Activated naive CD8-positive, alpha-beta T cell treated with anti-CD3 and anti-CD28 coated beads for 36 hours (primary cell): ENCODE measurements at regions not wholly inside any gene's neighbourhood (a gene's known extent, or its start where the extent isn't known, plus 50 kb on each side); places are given as distances from the start of the nearest gene placed in this dataset.

Experiments used
- DNase-seq: peaks from one replicate; pipeline ENCODE4 v3.0.0; 2021
- H3K27ac Mint-ChIP-seq: one replicate; pipeline ENCODE4 v1.8.0; 2022; ENCODE audit warnings: mild to moderate bottlenecking, moderate library complexity, mixed read lengths
- H3K27me3 Mint-ChIP-seq: one replicate; pipeline ENCODE4 v1.8.0; 2022; ENCODE audit warnings: mild to moderate bottlenecking, mixed read lengths
- H3K36me3 Mint-ChIP-seq: one replicate; pipeline ENCODE4 v1.8.0; 2021; ENCODE audit warnings: mild to moderate bottlenecking, mixed read lengths
- H3K4me1 Mint-ChIP-seq: one replicate; pipeline ENCODE4 v1.8.0; 2021; ENCODE audit warnings: mixed read lengths
- H3K4me3 Mint-ChIP-seq: one replicate; pipeline ENCODE4 v1.8.0; 2022; ENCODE audit warnings: mild to moderate bottlenecking, moderate library complexity, mixed read lengths
- H3K9me3 Mint-ChIP-seq: one replicate; pipeline ENCODE4 v1.8.0; 2022; ENCODE audit warnings: mixed read lengths

DNA sequence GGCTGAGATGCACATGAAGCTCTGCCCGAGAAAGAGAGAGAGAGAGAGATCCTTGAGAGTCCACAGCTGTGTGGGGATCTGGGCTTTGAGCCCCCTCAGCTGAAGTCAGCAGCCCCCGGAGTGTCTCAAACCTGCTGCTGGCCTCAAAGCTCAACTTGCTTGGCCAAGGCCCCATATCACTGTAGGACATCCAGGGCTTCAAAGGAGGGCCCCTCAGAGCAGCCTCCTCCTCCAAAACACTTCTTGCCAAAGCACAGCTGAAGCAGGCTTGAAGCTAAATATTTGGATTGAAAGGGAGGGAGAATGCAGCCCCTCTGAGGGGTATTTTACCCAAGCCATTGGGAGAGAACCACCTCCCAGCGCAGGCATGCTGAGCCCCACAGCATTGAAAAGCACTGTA lies 357.6 kb downstream of the OSR1 start:
- H3K4me1 Mint-ChIP-seq, result no peaks in the 10 kb centered on the region
- no peak overlapping the region for H3K4me3 Mint-ChIP-seq
- no peaks in the 10 kb centered on the region for H3K9me3 Mint-ChIP-seq
- H3K27ac Mint-ChIP-seq, result no peak overlapping the region
- H3K27me3 Mint-ChIP-seq, result no peaks in the 10 kb centered on the region
- no peak for DNase-seq
- no peaks in the 10 kb centered on the region for H3K36me3 Mint-ChIP-seq

DNA sequence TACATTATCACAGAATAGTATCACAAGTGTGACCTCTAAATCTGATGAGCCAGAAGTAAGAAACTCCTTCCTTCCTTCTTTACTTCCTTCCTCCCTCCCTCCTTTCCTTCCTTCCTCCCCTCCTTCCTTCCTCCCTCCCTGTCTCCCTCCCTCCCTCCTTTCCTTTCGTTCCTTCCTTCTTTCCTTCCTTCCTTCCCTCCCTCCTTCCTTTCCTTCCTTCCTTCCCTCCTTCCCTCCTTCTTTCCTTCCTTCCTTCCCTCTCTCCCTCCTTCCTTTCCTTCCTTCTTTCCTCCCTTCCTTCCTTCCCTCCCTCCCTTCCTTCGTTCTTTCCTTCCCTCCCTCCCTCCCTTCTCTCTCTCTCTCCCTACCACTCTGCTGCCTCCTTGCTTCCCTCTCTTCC lies 359.2 kb downstream of the OSR1 start:
- H3K36me3 Mint-ChIP-seq, result no peaks in the 10 kb centered on the region
- no peaks in the 10 kb centered on the region for H3K27me3 Mint-ChIP-seq
- no peaks in the 10 kb centered on the region for H3K9me3 Mint-ChIP-seq
- DNase-seq, result no peak
- no peak overlapping the region for H3K4me3 Mint-ChIP-seq
- H3K4me1 Mint-ChIP-seq, result no peaks in the 10 kb centered on the region
- H3K27ac Mint-ChIP-seq, result no peak overlapping the region

DNA sequence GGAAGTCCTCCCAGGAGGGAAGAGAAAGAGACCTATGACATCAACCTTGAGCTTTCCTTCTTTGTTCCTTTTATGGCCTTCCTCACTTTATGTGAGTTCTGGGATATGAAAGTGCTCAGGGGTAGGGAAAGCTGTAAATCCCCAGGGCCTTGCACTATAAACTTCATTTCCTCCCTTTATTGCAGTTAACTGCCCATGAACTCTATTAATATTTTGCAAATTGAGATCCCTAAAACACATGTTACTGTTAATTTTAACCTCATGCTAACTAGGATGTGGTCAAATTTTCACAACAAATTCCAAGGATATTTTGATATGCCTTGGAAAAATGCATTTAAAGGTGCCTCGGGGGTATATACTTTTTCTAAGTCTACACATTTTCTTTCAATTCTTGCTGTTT lies 359.9 kb downstream of the OSR1 start:
- no peaks in the 10 kb centered on the region for H3K36me3 Mint-ChIP-seq
- no peaks in the 10 kb centered on the region for H3K9me3 Mint-ChIP-seq
- H3K4me3 Mint-ChIP-seq, result no peak overlapping the region
- DNase-seq, result no peak
- H3K27me3 Mint-ChIP-seq, result no peaks in the 10 kb centered on the region
- no peaks in the 10 kb centered on the region for H3K4me1 Mint-ChIP-seq
- no peak overlapping the region for H3K27ac Mint-ChIP-seq

DNA sequence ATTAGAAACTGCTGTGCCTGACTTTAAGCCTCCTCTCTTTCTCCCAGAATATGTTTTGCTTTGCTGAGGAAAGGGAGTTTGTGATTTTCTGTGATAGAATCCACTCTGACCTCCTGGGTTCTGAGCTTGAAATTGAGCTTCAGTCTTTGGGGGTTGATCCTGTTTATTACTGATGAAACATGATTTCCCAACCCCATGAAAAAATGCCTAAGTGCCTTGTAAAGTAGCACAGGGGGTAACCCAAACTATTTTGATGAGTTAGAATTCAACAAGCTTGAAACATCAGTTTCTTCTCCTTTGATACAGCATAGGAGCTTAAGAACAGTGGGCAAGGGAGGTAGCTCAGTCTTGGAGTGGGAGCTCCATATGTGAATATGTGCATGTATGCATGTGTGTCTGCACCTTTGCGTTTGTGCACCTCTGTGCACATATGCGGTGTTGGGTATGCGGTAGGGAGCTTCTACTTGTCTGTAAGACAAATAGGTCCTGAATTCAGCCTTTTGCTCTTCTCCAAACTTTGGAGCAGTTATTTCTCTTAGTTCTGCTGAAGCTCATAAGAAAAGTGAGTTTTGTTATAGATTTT lies 364.6 kb downstream of the OSR1 start:
- no peaks in the 10 kb centered on the region for H3K27me3 Mint-ChIP-seq
- no peak for DNase-seq
- H3K4me1 Mint-ChIP-seq, result no peaks in the 10 kb centered on the region
- no peak overlapping the region for H3K4me3 Mint-ChIP-seq
- H3K36me3 Mint-ChIP-seq, result no peaks in the 10 kb centered on the region
- H3K9me3 Mint-ChIP-seq, result no peaks in the 10 kb centered on the region
- H3K27ac Mint-ChIP-seq, result no peak overlapping the region

DNA sequence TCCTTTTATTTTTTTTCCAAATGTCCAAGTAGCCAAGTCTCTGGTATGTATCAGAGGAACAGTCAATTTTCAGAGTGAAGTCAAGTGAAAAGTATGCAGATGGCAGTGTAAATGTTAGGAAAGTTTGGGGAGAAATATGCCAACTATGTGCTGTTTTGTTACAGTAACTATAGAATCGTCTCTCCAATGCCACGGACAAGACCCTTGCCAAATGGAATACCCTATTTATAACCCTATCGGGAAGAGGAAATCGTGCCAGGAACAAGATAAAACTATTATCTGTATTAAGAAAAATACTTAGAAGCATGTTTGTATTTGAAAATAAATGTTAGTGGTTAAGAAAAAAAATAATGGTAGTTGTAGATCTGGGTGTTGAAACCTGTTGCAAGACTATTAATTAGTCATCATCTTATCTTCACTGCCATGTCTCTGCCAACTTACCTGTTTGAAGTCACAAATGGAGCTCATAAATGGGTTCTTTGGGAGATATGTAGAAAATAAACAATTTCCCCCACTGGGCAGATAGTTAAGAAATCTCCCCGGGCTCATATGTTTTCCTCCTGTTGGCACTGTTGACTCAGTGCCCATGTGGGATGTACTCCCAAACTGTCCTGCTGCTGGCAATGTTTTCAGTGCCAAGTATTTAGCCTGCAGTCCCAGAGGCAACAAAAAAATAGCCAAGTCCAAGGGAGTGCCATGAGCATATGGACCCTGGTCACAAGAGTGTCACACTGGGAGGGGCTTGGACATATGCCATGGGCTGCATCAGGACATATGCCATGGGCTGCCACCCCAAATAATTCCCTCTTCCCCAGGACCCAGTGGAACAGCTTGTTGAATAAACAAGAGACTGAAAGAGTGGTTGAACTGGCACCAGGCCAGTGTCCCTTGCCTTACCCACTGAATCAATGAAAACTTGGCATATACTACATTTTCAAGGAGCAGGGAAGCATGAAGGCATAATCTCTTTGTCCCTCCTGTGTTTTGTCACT lies 366.9 kb downstream of the OSR1 start:
- Mint-ChIP-seq H3K27ac (no peak overlapping the region), H3K4me3 (no peak overlapping the region), H3K9me3 (no peaks in the 10 kb centered on the region), H3K27me3 (no peaks in the 10 kb centered on the region), H3K4me1 (no peaks in the 10 kb centered on the region), H3K36me3 (no peaks in the 10 kb centered on the region)
- no peak for DNase-seq

DNA sequence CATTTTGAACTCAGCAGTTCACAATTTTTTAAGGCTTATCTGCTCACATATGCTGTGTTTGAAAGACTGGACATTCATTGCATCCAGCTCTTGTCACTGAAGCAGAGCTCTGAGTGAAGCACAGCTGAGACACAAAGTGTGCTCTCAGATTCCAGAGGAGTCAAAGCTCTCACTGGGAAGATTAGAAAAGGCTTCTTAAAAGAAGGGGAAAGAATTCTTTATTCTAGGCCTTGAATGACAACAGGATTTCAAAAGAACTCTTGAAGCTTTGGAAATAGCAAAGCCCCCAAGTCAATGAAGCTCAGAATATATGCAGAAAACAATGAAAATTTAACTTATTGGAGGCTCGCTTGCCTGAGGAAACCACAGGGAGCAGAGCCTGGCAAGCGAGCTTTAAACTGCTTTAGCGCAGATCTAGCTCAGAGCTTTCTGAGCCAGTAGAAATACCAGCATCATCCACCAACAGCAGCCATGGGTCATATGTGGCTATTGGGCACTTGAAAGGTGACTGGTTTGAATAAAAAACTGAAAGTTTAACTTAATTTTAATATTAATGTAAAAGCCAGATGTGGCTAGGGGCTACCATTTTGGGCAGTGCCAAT lies 369.7 kb downstream of the OSR1 start:
- no peaks in the 10 kb centered on the region for H3K36me3 Mint-ChIP-seq
- no peak overlapping the region for H3K4me3 Mint-ChIP-seq
- H3K27me3 Mint-ChIP-seq, result no peaks in the 10 kb centered on the region
- H3K4me1 Mint-ChIP-seq, result no peaks in the 10 kb centered on the region
- H3K27ac Mint-ChIP-seq, result no peak overlapping the region
- no peak for DNase-seq
- no peaks in the 10 kb centered on the region for H3K9me3 Mint-ChIP-seq

DNA sequence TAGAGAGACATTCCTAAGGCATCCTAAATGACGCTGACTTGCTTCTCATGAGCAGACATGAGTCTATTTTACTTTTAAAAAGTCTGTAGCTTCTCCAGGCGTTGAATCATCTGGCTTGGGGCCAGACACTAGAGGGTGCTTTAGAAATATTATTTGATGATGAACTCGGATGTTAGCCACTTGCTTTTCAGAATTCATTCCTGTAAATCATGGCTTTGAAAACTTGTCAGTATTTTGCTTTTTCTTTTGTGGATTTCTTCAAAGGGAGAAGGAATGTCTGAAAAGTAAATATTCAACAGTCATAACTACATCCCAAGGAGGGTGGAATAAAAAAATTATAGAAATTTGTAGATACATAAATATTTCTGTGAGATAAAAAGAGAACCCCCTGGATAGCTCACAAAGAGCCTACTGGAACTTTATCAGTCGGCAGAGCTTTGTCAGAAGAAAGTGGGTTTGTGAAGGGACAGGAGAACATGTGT lies 370.8 kb downstream of the OSR1 start:
- Mint-ChIP-seq H3K4me3 (no peak overlapping the region), H3K4me1 (no peaks in the 10 kb centered on the region), H3K36me3 (no peaks in the 10 kb centered on the region), H3K27ac (no peak overlapping the region), H3K9me3 (no peaks in the 10 kb centered on the region), H3K27me3 (no peaks in the 10 kb centered on the region)
- DNase-seq, result no peak

DNA sequence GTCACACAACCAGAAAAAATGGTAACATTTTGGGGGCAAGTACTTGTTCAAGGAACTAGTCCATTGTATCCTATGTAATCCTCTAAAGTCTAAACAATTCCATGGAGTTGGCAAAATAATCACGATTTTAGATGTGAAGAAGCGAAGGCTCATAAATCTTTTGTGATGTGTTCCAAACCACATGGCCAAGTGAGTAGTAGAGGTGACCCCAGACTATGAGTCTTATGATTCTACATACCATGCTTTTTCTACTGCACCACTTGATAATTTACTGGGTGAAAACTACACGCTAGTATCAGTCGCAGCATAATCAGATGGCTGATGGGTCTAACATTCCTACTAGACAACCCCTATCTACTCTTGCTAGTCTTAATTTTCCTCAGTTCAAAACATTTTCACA lies 371.4 kb downstream of the OSR1 start:
- H3K27me3 Mint-ChIP-seq, result no peaks in the 10 kb centered on the region
- no peak overlapping the region for H3K27ac Mint-ChIP-seq
- no peak for DNase-seq
- no peak overlapping the region for H3K4me3 Mint-ChIP-seq
- H3K4me1 Mint-ChIP-seq, result no peaks in the 10 kb centered on the region
- H3K36me3 Mint-ChIP-seq, result no peaks in the 10 kb centered on the region
- no peaks in the 10 kb centered on the region for H3K9me3 Mint-ChIP-seq

DNA sequence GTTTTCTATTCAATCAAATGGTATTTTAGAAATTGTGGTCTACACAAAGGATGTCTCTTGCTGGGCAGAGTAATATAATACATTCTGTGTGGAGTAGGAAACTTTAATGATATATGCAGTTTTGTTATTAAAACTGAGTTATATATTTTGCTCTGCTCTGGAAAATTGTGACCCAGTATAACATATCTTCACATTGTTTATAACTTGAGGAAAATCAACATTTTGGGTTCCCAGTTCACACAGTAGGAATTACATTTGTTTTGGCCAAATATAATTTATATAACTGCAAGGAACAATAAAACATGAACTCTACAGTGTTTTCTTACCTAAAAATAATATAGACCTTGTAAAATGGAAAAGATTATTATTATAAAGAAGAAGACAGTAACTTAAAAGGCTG lies 372.4 kb downstream of the OSR1 start:
- H3K4me3 Mint-ChIP-seq, result no peak overlapping the region
- no peaks in the 10 kb centered on the region for H3K36me3 Mint-ChIP-seq

DNA sequence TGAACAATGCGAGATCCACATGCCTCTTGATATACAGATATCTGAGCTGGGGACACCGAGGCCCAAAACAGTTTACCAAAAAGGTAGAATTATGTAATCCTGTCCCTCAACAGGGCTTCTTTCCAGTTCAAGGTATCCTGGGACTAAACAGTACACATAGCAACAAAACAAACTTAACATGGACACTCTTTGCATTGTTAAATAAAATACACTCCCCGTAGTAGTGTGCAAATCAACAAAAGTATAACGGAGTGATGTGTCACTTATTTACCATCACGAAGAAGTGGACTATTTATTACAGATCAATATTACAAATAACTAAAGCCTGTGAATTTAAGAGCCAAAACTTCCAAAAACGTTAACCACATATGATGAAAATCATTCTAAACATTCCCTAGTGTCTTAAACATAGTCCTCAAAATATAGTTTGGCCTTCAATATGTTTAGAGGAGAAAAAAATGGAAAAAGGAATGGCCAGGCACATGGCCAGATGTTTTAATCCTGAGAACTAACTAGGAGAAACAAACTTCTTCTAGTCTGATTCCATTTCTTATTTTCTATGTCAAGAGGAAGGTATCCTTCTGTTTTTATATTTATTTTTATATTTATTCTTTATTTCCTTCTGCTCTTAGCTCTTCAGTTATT lies 377.5 kb downstream of the OSR1 start:
- H3K4me3 Mint-ChIP-seq, result no peak overlapping the region
- H3K27me3 Mint-ChIP-seq, result no peaks in the 10 kb centered on the region
- no peak for DNase-seq
- no peaks in the 10 kb centered on the region for H3K36me3 Mint-ChIP-seq
- no peak overlapping the region for H3K27ac Mint-ChIP-seq
- no peaks in the 10 kb centered on the region for H3K9me3 Mint-ChIP-seq
- no peaks in the 10 kb centered on the region for H3K4me1 Mint-ChIP-seq

More for the DNA sequence above, 372.4 kb downstream of the OSR1 start:
- no peaks in the 10 kb centered on the region for H3K9me3 Mint-ChIP-seq
- H3K27me3 Mint-ChIP-seq, result no peaks in the 10 kb centered on the region
- H3K27ac Mint-ChIP-seq, result no peak overlapping the region
- DNase-seq, result no peak
- H3K4me1 Mint-ChIP-seq, result no peaks in the 10 kb centered on the region

DNA sequence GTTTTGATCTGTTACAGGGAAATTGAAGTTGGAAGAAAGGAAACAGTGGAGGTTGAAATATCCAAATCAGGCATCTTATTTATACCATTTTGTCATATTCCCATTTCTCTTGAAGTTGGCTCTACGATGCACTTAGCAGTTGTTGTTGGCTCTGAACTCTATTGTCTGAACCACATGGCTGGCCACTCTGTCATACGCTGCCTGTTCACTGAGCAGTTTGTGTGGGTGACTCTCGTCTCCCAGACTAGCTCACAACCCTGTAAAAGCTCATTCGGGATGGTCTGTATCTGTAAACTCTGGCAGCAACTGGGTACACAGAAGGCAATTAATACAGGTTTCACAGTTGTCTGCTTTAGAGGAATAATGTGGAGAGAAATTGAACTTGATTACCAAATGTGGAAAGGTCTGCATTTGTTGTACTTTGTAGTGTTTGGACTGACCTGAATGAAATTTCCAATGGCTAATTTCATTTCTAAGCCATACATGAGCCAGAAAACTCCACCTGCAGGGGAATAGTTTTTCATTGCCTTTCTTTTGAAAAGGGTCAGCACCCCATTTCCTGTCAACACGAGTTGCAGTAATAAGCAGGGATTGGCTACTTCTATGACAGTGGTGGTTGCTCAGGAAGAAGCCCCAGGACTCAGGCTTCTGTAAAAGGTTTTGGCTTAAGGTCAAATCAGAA lies 378.2 kb downstream of the OSR1 start:
- Mint-ChIP-seq H3K4me3 (no peak overlapping the region), H3K9me3 (no peaks in the 10 kb centered on the region), H3K27ac (no peak overlapping the region), H3K36me3 (no peaks in the 10 kb centered on the region), H3K4me1 (no peaks in the 10 kb centered on the region), H3K27me3 (no peaks in the 10 kb centered on the region)
- DNase-seq, result no peak

DNA sequence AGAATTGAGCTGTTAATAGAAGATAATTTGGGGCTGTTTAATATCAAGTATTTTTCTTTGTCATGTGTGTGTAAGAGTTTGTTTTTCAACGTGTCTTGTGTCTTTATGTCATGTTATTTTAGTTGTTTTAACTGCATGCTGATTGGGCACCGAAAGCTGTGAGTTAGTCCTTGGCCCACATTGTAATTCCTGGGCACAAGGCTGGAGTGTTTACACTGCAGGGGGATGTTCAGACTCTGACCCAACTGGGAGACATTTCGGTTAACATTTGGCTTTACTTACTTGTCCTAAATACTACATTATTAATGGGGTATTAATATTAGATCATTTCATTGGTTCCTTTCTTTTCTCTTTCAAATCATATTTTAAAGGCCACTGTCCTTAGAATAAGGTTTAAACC lies 381.0 kb downstream of the OSR1 start:
- Mint-ChIP-seq H3K4me1 (no peaks in the 10 kb centered on the region), H3K4me3 (no peak overlapping the region), H3K36me3 (no peaks in the 10 kb centered on the region), H3K27ac (no peak overlapping the region), H3K27me3 (no peaks in the 10 kb centered on the region), H3K9me3 (no peaks in the 10 kb centered on the region)
- no peak for DNase-seq

DNA sequence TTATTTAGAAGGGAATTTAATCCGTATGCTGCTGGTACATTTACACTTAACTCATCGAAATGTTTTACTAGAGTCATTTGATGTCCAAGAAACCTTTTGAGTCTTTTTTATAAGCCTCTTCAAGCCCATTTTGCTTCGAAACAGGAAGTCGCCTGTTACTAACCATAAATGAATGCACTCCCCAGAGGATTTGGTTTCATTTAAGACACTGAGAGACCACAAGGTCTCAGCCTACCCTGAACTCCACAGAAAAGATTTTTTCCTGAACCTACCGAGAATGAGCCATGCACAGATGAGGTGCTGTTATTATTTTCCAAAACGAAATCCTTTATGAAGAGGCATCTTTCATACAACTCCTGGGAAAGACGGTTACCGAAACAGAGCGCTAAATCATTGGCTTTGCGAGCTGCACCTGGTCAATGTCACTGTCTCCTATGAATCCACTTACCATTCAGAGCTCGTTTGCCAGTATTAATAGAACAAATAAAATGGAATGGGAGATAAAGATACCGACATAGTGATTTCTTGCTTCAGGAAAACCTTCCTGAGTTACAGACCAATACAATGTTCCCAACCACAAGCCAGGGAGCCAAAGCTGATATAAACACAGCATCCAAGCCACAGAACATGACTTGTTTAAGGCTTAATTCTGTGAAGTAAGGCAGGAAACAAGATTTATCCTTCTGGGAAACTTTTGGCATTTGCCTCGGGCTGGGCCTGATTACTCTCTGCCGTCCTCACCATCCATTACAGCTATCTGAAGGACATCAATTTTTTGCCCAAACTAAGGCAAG lies 382.1 kb downstream of the OSR1 start:
- H3K4me1 Mint-ChIP-seq, result no peaks in the 10 kb centered on the region
- no peaks in the 10 kb centered on the region for H3K36me3 Mint-ChIP-seq
- H3K27ac Mint-ChIP-seq, result no peak overlapping the region
- DNase-seq, result no peak
- no peak overlapping the region for H3K4me3 Mint-ChIP-seq
- H3K9me3 Mint-ChIP-seq, result no peaks in the 10 kb centered on the region
- H3K27me3 Mint-ChIP-seq, result no peaks in the 10 kb centered on the region

DNA sequence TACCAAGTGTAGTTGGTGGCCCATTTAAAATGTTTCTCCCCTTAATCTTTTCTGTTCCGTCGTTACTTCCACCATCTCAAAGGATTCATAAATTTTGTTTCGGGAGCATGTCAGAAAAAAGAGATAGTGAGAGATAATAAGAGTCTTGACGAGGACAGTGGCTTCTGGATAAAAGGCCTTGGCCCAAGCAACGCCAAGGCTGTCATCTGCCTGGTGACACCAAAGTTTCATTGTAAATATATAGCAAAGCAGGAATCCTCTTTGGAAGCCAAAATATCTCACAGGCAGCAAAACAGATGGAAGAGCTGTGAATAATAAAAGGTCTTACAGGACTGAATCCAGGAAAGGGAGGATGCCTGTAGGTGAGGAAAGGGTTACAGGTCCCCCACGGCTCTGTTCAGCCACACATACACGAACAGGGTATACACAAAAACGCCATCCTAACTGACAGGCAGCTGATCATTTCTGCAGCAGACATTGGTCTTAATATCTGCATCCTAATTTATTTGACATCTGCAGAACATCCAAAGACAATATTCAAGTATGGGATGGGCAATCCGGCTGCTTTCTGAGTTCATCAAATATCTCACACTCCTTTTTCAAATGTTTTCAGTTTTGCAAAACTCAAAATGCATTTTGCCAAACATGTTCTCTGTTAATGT lies 382.8 kb downstream of the OSR1 start:
- Mint-ChIP-seq H3K27me3 (no peaks in the 10 kb centered on the region), H3K4me1 (no peaks in the 10 kb centered on the region), H3K4me3 (no peak overlapping the region), H3K36me3 (no peaks in the 10 kb centered on the region), H3K27ac (no peak overlapping the region), H3K9me3 (no peaks in the 10 kb centered on the region)
- no peak for DNase-seq
